Activated naive CD8-positive, alpha-beta T cell treated with anti-CD3 and anti-CD28 coated beads for 36 hours (primary cell): ENCODE measurements at regions not wholly inside any gene's neighbourhood (a gene's known extent, or its start where the extent isn't known, plus 50 kb on each side); places are given as distances from the start of the nearest gene placed in this dataset.

ENCODE experiments used
- DNase-seq: peaks from one replicate; pipeline ENCODE4 v3.0.0; 2021
- H3K27ac Mint-ChIP-seq: one replicate; pipeline ENCODE4 v1.8.0; 2022; ENCODE audit warnings: mild to moderate bottlenecking, moderate library complexity, mixed read lengths
- H3K27me3 Mint-ChIP-seq: one replicate; pipeline ENCODE4 v1.8.0; 2022; ENCODE audit warnings: mild to moderate bottlenecking, mixed read lengths
- H3K36me3 Mint-ChIP-seq: one replicate; pipeline ENCODE4 v1.8.0; 2021; ENCODE audit warnings: mild to moderate bottlenecking, mixed read lengths
- H3K4me1 Mint-ChIP-seq: one replicate; pipeline ENCODE4 v1.8.0; 2021; ENCODE audit warnings: mixed read lengths
- H3K4me3 Mint-ChIP-seq: one replicate; pipeline ENCODE4 v1.8.0; 2022; ENCODE audit warnings: mild to moderate bottlenecking, moderate library complexity, mixed read lengths
- H3K9me3 Mint-ChIP-seq: one replicate; pipeline ENCODE4 v1.8.0; 2022; ENCODE audit warnings: mixed read lengths

DNA sequence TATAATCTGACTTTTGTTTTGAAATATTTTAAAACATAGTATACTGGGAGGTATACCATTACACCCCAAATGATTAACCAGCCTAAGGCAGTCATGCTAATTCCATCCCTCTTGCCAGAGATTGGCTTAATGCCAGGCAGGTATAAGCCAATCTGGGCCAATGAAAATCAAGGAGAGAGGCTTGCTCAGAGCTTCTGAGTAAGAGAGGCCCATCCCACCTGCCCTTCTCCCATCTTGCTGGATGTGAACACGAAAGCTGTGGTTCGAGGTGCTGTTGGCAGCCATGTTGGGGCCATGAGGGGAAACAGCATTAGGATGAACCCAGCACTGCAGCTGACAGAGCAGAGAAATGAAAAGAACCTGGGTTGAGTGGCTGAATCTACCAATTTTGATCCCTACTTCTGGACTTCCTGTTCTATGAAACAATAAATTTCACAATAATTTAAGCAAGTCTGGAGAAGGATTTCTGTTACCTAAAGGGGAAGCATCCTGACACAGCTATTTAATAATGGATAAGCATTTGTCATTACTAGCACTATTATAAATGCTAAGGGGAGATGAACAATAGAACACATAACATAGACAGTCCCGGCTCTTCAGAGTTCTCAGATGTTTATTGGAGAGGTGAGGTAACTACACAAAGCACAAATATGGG is 152.3 kb downstream of the CDC5L start:
- H3K36me3 Mint-ChIP-seq: no peaks in the 10 kb centered on the region
- DNase-seq: no peak
- no peaks in the 10 kb centered on the region for H3K9me3 Mint-ChIP-seq
- no peaks in the 10 kb centered on the region for H3K4me1 Mint-ChIP-seq
- H3K27ac Mint-ChIP-seq: no peak overlapping the region
- H3K27me3 Mint-ChIP-seq: no peaks in the 10 kb centered on the region
- no peak overlapping the region for H3K4me3 Mint-ChIP-seq

DNA sequence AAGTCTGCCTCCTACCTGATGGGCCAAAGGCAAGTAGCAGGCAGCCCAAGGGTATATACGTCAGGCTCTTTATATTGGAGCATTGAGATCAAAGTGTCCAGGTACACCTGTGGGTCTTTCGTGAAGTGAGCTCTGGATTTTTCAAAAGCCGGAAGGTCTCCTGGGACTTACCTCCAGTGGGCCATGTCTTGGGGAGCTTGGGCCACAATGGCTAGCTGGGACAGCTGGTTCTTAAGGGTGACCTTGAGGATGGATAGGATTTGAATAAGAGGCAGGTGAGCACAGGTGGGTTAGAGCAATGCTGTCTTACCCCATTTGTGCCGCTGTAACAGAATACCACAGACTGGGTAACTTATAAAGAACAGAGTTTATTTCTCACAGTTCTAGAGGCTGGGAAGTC is 153.4 kb downstream of the CDC5L start:
- H3K4me1 Mint-ChIP-seq: no peaks in the 10 kb centered on the region
- H3K27ac Mint-ChIP-seq: no peak overlapping the region
- H3K4me3 Mint-ChIP-seq: no peak overlapping the region
- no peak for DNase-seq
- no peaks in the 10 kb centered on the region for H3K27me3 Mint-ChIP-seq
- no peaks in the 10 kb centered on the region for H3K9me3 Mint-ChIP-seq
- no peaks in the 10 kb centered on the region for H3K36me3 Mint-ChIP-seq

DNA sequence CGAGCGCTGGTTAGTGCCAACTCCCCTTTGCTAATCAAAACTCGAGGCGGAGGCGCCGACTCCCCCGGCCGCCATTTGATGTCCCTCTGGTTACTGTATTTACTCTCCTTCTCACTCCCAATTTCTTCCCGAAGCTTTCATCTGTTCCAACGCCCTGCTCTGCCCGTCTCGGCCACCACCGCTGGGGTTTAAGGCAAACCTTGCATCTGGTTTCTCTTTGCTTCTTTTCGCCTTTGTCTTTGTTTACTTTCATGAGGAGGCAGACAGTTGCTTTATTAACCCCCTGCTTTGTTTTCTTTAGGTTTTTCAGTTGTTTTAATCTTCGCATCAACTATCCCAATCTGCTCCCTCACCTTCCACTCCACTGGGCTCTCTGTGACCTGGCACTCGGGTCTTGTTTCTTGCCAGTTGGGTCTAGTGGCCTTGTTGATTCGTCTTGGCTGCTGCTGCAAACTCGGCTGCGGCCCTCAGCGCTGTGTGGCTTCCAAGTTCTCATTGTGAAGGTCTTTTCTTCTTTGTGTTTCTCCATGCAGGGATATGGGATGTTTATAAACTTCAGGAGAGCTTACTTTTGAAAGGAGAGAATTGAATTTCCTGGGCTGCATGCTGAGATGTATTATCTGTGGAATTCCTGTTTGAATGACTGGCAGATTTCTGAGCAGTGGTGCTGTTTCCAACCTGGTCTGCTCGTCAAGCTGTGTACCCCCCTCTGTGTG is 155.1 kb downstream of the CDC5L start:
- no peak for DNase-seq
- Mint-ChIP-seq H3K27ac (peak overlapping the region; percentile 25), H3K9me3 (no peaks in the 10 kb centered on the region), H3K27me3 (no peaks in the 10 kb centered on the region), H3K4me3 (no peak overlapping the region), H3K36me3 (no peaks in the 10 kb centered on the region), H3K4me1 (no peaks in the 10 kb centered on the region)

DNA sequence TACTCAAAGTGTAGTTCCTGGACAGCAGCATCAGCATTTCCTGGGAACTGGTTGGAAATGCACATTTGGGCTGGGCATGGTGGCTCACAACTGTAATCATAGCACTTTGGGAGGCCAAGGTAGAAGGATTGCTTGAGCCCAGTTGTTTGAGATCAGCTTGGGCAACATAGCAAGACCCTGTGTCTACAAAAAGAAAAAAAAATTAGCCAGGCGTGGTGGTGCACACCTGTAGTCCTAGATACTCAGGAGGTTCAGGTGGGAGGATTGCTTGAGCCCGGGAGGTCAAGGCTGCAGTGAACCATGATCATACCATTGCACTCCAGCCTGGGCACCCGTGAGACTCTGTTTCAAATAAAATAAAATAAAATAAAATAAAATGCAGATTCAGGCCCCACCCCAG is 156.2 kb downstream of the CDC5L start:
- H3K4me1 Mint-ChIP-seq: no peaks in the 10 kb centered on the region

DNA sequence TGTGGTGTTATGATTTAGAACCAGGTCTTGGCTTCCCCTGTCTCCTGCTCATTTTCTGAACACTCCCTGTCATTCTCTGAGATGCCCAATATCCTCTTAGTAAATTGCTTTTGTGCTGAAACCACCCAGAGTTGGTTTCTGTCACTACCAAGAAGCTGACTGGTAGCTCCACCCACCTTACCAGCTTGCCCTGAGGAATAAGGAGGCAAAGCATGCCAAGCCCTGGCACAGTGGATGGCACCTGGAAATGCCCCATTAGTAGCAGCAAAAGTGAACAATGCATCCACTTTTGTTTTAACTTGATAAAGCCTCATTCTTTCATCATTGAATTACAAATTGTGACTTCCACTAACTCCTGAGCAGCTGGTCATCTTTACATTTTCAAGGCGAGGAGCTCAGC is 157.7 kb downstream of the CDC5L start:
- no peaks in the 10 kb centered on the region for H3K9me3 Mint-ChIP-seq

More for the DNA sequence above, 156.2 kb downstream of the CDC5L start:
- H3K36me3 Mint-ChIP-seq: no peaks in the 10 kb centered on the region
- no peaks in the 10 kb centered on the region for H3K9me3 Mint-ChIP-seq
- no peak overlapping the region for H3K4me3 Mint-ChIP-seq
- DNase-seq: no peak
- H3K27me3 Mint-ChIP-seq: no peaks in the 10 kb centered on the region
- no peak overlapping the region for H3K27ac Mint-ChIP-seq

DNA sequence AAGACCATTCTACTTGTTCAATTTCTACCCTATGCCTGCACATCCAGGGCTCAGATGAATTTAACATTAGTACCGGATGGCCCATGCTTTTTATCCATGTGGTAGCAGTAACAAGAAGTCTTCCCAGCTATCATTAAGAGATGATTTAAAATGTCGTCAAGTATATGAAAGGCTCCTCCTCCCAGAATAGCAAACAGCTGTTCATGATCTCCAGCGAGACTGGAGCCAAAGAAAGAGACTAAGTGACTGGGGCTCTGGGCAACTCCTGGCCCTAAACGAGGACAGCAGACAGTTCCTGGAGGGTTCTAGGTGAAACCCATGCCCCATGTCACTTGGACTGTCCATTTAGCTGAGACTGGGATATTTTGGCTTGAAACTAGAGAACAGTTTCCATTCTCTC is 160.8 kb downstream of the CDC5L start:
- Mint-ChIP-seq H3K27me3 (no peaks in the 10 kb centered on the region), H3K27ac (no peak overlapping the region), H3K4me1 (peaks cover 4% of the 10 kb centered on the region), H3K9me3 (no peaks in the 10 kb centered on the region), H3K4me3 (no peak overlapping the region), H3K36me3 (no peaks in the 10 kb centered on the region)
- no peak for DNase-seq

More for the DNA sequence above, 157.7 kb downstream of the CDC5L start:
- Mint-ChIP-seq H3K36me3 (no peaks in the 10 kb centered on the region), H3K27me3 (no peaks in the 10 kb centered on the region), H3K4me3 (no peak overlapping the region), H3K4me1 (no peaks in the 10 kb centered on the region), H3K27ac (no peak overlapping the region)
- DNase-seq: no peak

DNA sequence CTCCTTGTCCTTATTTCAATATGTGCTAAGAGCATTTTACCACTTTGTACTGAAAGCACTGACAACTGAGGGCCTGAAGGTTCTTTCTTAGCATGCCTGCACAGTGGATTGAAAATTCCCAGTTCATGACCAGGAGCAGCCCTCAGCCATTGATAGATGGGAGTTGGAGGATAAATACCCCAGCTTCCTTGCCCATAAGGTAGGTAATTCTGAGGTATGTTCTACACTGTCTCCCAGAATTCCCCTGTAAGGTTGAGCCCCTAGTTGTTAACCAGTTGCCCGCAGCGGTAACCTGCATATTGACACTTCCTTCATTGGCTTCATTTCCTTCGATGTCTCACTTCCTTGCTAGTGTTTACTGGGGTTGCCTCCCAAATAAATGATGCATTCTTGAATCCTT is 162.0 kb downstream of the CDC5L start:
- Mint-ChIP-seq H3K4me1 (peaks cover 4% of the 10 kb centered on the region), H3K36me3 (no peaks in the 10 kb centered on the region), H3K27me3 (no peaks in the 10 kb centered on the region), H3K4me3 (no peak overlapping the region), H3K9me3 (no peaks in the 10 kb centered on the region), H3K27ac (no peak overlapping the region)
- DNase-seq: no peak

DNA sequence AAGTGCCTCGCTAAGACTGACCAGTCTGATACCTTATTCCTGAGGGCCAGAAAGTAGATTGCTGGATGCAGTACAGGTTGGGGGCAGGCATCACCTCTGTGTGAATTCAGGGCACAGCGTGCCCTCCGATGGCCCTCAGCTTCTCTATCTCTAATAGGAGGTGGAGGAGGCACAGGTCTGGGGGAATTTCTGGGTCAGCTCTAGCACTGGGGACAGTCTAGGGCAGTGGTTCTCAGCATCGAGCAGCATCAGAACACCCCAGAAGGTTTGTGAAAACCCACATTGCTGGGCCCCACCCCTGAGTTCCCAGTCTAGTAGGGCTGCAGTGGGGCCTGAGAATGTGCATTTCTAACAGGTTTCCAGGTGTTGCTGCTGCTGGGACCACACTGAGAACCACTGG is 166.7 kb downstream of the CDC5L start:
- H3K4me1 Mint-ChIP-seq: peaks cover 4% of the 10 kb centered on the region
- no peak overlapping the region for H3K27ac Mint-ChIP-seq
- H3K27me3 Mint-ChIP-seq: peaks cover 8% of the 10 kb centered on the region
- no peaks in the 10 kb centered on the region for H3K36me3 Mint-ChIP-seq
- H3K4me3 Mint-ChIP-seq: no peak overlapping the region
- no peak for DNase-seq
- no peaks in the 10 kb centered on the region for H3K9me3 Mint-ChIP-seq

DNA sequence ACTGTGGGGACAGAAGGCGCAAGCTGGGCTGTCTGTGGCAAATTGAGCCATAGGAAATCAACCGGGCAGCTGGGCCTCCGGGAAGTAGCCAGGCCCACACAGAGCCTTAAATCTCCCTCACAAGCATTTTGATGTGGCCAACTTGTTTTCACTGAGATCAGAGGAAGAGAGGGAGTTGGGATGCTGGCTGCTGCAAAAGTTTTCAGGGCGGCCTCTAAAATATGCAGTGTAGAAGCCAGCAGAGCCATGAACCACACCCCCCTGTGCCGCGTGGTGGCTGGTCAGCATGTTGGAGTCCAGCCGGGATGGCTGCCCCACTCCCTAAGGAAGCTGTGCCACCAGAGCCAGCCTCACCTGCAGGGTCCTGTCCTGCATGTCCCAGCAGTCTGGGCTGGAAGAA is 167.4 kb downstream of the CDC5L start:
- Mint-ChIP-seq H3K36me3 (no peaks in the 10 kb centered on the region), H3K9me3 (no peaks in the 10 kb centered on the region), H3K4me3 (no peak overlapping the region), H3K27ac (no peak overlapping the region), H3K27me3 (peaks cover 10% of the 10 kb centered on the region), H3K4me1 (peaks cover 4% of the 10 kb centered on the region)
- DNase-seq: no peak

DNA sequence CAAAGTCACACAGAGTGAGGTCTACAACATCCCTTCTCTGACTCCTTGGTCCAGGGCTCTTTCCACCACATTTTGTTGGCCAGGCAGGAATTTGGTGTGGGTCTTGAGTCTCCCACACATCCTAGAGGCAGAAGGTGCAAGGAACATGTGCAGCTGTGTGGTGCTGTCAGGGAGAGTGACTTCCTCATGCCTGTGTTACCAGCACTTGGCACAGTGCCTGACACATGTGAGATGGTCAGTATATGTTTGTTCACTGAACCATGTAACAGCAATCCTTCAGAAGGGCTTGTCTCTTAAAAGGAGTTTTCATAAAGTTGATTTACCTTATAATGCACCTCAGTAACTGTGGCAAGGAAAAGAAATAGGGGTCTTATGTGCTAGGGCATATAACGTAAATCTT is 168.5 kb downstream of the CDC5L start:
- no peaks in the 10 kb centered on the region for H3K9me3 Mint-ChIP-seq
- peaks cover 17% of the 10 kb centered on the region for H3K27me3 Mint-ChIP-seq
- no peaks in the 10 kb centered on the region for H3K4me1 Mint-ChIP-seq
- H3K36me3 Mint-ChIP-seq: no peaks in the 10 kb centered on the region
- no peak overlapping the region for H3K4me3 Mint-ChIP-seq
- H3K27ac Mint-ChIP-seq: no peak overlapping the region
- DNase-seq: no peak

DNA sequence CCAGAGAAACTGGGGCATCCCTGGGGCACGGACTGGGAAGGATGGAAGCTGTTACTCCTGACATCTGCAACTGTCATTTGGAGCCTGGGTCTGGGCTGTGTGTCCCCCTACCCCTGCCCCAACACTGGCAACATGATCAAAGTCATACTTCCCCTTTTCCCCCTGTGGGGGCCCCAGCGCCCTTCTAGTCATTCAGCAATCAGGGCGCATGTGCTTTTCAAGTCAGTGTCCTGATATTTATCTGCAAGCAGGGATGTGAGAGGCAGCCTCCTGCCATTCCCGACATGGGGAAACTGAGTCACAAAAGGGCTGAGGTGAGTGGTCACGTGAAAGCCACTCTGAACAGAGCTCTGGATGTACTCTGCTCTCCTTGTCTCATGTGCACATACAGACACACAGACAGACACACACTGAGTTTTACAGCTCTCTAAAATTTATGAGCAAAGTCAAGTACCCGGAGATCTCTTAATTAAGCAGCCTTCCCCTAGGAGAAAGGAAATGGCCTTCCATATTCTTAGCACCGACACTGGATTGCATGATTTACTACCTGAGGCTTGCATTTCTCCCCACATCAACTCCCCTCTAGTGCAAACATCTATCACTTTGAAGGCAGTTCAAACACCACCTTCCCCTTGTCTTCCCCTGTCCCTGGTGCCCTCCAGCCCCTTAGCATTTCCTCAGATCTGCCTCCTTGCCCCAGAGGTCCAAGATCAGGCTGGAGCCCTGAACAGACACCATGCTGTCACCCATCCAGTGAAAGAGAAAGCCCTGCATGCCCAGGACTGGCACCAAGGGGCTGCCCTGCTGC is 170.7 kb downstream of the CDC5L start:
- peaks cover 29% of the 10 kb centered on the region for H3K27me3 Mint-ChIP-seq
- no peaks in the 10 kb centered on the region for H3K36me3 Mint-ChIP-seq
- no peak overlapping the region for H3K4me3 Mint-ChIP-seq
- DNase-seq: no peak
- H3K4me1 Mint-ChIP-seq: peaks cover 6% of the 10 kb centered on the region
- H3K27ac Mint-ChIP-seq: no peak overlapping the region
- no peaks in the 10 kb centered on the region for H3K9me3 Mint-ChIP-seq

DNA sequence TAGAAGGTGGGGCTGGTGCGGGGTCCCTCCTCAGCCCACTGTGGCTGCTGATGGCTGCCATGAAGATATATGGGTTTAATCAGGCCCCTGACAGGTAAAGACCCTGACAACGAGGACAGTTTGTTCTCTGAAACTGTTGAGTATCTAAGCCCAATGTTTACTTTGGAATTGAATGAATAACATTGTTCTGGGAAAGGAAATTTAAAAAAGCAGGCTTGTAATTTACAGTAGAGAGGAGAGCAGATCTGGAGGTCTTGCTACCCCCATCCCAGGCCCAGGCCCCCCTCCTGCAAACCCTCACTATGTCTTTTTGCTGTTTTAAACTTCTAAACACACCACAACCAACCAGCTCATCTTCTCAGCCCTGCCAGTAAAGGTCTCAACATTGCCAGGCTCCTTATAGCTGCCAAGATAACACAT is 171.3 kb downstream of the CDC5L start:
- Mint-ChIP-seq H3K4me3 (no peak overlapping the region), H3K4me1 (peaks cover 6% of the 10 kb centered on the region), H3K27me3 (peaks cover 29% of the 10 kb centered on the region), H3K9me3 (no peaks in the 10 kb centered on the region), H3K27ac (no peak overlapping the region), H3K36me3 (no peaks in the 10 kb centered on the region)
- no peak for DNase-seq

DNA sequence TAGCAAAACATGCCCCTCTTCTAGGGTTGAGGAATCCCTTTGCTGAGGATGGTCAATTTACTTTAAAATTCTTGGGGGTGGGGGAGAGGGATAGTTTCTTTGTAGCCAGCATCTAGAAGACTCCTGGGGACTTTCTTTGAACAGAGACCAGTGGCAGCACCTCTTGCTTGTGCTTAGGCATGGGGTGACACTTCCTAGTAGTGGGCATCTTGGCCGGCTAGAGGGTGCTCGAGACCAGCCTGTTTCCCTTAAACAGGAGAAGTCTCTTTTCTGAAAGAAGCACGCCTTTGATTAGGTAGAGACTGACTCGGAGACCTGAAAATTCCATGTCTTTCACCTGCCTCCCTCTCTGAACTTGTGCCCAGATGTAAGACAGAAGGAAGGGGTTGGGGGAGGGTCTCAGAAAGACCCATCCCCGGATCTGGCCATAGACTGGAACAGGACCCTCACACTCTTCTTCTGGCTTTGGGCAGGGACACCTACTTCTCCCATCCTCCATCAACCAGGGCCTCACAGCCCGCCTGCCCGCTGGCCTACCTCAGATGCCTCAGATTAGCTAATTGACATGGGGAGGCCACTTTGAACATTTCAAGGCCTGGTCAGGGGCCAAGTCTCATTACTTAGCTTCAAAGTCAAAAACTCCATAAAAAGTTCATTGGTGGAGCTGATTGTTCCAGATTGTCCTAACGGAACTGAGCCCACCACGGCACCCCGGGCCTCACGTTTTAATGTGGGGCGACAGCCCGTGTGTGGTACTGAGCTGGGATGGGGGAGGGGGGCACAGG is 172.2 kb downstream of the CDC5L start:
- H3K27me3 Mint-ChIP-seq: peaks cover 29% of the 10 kb centered on the region
- H3K4me3 Mint-ChIP-seq: no peak overlapping the region
- peaks cover 6% of the 10 kb centered on the region for H3K4me1 Mint-ChIP-seq
- no peaks in the 10 kb centered on the region for H3K36me3 Mint-ChIP-seq
- H3K27ac Mint-ChIP-seq: no peak overlapping the region
- no peak for DNase-seq
- H3K9me3 Mint-ChIP-seq: no peaks in the 10 kb centered on the region

DNA sequence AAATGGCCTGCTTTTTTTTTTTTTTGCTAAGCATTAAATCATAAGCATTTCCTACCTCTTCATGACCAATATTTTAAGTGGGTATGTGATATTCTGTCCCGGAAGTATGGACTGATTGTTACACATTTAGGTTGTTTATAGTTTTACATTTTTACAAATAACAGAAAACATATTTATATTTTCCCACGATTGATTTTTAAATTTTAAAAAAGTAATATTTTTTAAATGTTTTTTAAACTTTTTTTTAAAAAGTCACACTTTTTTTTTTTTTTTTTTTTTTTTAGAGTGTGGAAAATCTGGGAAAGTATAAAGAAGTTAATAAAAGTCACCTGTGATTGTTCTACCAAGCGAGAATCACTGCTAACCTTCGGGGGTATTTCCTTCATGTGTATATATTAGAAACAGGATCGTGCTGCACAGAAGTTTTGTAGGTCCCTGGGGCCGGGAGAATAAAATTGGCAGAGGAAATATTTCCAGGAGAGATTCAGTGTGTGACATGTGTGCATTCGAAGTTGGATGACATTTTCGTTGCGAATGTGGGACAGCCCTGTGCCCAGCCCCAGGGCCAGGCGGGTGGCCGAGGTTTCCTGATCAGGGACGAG is 173.1 kb downstream of the CDC5L start:
- no peak for DNase-seq
- Mint-ChIP-seq H3K27ac (no peak overlapping the region), H3K36me3 (no peaks in the 10 kb centered on the region), H3K9me3 (no peaks in the 10 kb centered on the region), H3K27me3 (peaks cover 29% of the 10 kb centered on the region), H3K4me1 (peaks cover 6% of the 10 kb centered on the region), H3K4me3 (no peak overlapping the region)
